KBM-7 (cell line): ENCODE measurements at regions not wholly inside any gene's neighbourhood (a gene's known extent, or its start where the extent isn't known, plus 50 kb on each side); places are given as distances from the start of the nearest gene placed in this dataset.

Experiments used
- DNase-seq: peaks from one replicate; pipeline ENCODE4 v3.0.0-alpha.2; 2015
- in situ Hi-C: fragments of 300-500 bp; cut with MboI; formaldehyde crosslinking; loops from 2 replicates; pipeline ENCODE4 v1.14.3; 2020; ENCODE audit warnings: low sequenced_read_pairs, low pct_unique_long_range_greater_than_20kb, mixed read lengths

- in situ Hi-C loops, result no loop called here
- peak; percentile 5 for DNase-seq
These were observed 393.4 kb upstream of the SEL1L start for GRCh38 chr14:81927070-81927469.

DNA sequence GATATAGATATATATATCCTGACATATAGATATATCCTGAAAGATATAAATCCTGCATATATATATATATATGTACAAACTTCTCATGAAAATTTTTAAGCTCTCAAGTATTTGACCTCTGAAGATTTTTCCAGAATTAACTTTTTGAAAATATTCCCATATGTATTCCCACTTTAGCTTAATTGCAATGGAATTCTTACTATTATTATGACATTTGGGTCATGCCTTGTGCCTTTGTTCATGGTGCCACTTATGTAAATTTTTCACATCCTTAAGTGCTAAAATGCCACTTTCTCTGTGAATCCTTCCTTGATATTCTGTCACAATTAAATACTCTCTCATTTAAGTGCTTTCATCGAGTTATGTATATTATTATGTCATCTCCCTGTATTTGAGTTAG is 398.2 kb upstream of the SEL1L start:
- no peak for DNase-seq
- in situ Hi-C loops, result no loop called here

GRCh38 chr14:81936348-81936747 is 402.7 kb upstream of the SEL1L start:
- no peak for DNase-seq
- in situ Hi-C loops, result no loop called here

DNA sequence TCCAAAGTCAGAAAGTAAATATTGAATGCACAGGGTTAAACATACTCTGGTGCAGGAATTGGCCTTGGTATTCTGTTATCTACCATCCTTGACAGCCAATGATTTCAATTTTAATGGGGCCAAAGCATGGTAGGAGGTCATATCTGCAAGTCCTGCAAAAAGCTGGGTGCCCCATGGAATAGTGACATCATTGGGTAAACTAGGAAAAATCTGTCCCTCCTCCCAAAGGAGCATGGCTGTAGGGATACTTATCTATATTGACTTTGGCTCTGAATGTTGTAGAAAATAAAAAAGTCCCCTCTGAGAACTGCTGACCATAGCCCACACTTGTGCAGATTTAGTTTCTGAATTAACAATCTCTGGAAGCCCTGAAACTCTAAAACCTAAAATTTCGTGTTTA is 403.2 kb upstream of the SEL1L start:
- in situ Hi-C loops, result no loop called here
- DNase-seq, result no peak

DNA sequence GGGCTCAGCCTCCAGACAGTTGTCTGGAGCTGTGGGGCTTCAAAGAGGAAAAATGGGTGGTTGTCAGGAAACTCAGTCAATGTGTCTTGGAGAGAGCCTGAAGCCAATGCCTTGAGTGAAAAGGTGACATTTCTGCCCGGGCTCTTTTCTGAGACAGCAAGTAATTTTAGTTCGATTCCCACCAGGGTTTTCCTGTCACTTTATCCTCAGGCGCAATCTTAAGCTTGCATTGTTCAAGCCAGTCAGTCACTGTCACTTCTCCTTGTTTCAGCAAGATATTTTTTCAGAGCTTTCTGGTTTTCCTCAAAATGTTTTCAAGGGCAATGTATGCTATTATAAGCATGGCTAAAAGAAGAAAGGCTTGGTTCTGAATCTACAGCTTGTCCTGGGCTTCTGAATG is 404.7 kb upstream of the SEL1L start:
- DNase-seq, result no peak
- in situ Hi-C loops, result no loop called here

GRCh38 chr14:81940651-81941050 is 407.0 kb upstream of the SEL1L start:
- DNase-seq, result no peak

DNA sequence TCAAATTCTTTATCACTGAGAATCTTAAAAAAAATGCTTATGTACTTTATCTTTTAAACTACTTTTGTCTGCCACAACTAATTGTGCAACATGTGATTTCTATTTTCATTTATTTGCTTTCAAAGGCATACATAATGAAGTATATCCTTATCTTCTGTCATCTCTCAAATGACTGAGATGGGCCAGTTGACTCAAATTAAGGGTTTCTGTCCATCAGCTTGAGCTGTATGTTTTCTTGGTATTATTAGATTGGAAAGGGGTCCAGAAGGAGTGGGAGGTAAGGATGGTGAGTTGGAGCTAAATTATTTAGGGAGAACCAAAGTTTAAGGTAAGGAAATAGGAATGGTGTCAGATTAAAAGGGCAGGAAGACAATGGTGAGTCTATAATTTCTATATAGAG is 408.4 kb upstream of the SEL1L start:
- in situ Hi-C loops, result no loop called here
- no peak for DNase-seq

More at GRCh38 chr14:81940651-81941050, 407.0 kb upstream of the SEL1L start:
- in situ Hi-C loops, result no loop called here

- DNase-seq, result no peak
- in situ Hi-C loops, result no loop called here
These were observed 412.7 kb upstream of the SEL1L start for GRCh38 chr14:81946375-81946774.

- in situ Hi-C loops, result no loop called here
- no peak for DNase-seq
These were observed 413.5 kb upstream of the SEL1L start for GRCh38 chr14:81946834-81947798.

- in situ Hi-C loops, result no loop called here
- DNase-seq, result no peak
These were observed 419.3 kb upstream of the SEL1L start for GRCh38 chr14:81952917-81953316.

GRCh38 chr14:81953419-81953818 is 419.8 kb upstream of the SEL1L start:
- in situ Hi-C loops, result no loop called here

DNA sequence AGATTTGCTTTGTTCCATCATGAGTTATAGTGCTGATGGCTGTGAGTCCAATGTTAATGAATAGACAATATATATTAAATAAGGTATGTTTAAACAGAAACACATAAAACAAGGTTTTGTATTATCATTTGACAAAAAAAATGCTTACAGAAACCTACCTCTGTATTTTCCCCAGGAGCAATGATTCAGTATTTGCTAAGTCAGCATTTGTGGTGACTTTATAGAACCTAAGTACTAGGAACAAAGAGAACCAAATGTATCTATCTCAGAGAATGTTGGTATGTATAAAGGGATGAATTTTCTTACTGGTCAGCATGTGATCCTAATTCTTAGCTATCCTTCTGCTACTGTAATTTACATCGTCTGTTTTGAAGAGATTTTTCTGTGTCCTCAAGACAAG is 421.5 kb upstream of the SEL1L start:
- no peak for DNase-seq
- in situ Hi-C loops, result no loop called here

More at GRCh38 chr14:81953419-81953818, 419.8 kb upstream of the SEL1L start:
- no peak for DNase-seq

DNA sequence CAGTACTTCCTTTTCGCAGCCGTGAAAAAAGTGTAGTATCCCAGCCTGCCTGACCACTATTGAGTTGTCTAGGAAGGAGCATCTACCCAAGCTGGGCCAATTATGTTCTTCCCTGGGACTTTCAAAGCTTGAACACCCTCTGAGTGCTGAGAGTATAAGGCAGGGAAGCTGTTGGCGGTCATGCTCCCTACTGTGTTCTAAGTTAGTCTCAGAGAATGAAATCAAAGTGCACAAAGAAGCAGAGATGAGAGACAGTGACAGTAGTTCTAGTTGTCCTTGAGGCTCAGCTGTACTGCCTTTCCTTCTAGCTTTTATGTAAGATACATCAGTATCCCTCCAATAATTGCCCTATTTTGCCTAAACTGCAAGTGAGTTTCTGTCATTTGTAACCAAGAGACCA is 427.1 kb upstream of the SEL1L start:
- in situ Hi-C loops, result no loop called here
- DNase-seq, result no peak

DNA sequence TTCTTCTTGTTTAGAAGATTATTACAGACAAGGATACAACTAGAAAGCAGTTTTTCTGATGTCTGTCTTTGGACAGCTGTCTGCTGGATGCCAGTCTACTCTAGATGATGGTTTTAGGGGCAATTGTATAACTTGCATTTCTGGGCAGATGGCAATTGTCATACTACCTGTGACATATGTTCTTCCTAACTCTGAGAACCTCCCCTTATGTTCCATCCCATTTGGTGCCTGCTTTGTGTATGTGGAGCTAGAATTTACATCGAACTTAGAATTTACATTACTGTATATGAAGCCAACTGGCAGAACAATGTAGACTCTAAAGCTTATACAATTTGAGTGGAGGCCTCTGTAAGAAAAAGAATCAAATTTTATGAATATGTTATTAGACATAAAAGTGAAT is 430.2 kb upstream of the SEL1L start:
- DNase-seq, result no peak
- in situ Hi-C loops, result no loop called here

GRCh38 chr14:81970307-81970706 is 436.7 kb upstream of the SEL1L start:
- DNase-seq, result no peak
- in situ Hi-C loops, result no loop called here

DNA sequence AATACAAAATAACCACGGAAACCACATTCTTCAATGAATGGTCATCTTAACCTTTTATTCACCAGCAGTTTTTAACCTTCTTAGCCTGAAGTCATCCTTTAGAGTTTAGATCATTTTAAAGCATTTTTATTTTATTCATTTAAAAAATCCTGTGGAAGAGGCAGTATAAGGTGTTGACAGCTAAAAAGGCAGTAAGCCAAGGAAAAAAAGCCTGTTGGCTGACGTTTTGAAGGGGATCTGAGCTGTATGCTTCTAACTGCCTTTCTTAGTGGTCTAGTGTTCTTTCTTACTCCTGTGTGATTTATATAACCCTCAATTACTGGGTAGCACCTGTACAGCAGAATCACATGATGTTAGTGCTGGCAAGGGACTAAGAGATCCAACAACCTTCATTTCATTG is 438.3 kb upstream of the SEL1L start:
- DNase-seq, result no peak
- in situ Hi-C loops, result no loop called here

GRCh38 chr14:81972601-81973000 is 438.9 kb upstream of the SEL1L start:
- in situ Hi-C loops, result no loop called here
- no peak for DNase-seq

- in situ Hi-C loops, result no loop called here
These were observed 440.9 kb upstream of the SEL1L start for GRCh38 chr14:81974543-81974942.

DNA sequence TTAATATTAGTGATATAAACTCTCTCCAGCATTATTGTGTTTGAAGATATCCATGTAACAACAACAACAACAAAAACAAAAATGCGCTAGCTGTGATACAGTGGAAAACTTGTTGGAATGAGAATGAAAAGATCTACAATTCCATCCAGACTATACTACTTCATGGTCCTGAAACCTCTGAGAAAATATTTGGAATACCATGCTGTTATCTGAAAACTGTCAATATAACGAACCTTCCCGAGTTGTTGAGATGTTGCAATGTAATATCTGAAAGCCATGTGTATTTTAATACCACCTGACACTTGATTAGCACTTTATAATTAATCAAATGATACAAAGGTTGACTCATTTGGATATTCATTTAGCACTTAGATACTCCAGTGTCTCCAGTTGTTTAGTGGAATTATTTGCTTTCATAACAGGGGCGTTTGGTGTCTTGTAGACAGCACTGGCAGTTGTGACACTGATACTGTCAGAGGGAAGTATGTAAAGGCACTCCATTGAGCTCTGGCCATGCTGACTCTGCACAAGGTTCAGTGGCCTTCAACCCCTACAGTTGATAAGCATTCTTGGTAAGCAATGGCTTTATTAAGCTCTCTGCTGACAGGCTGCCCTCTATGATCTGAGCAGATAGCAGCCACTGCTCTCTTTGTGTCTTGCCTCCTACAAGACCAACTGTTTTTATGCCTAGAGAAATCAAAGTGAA is 447.1 kb upstream of the SEL1L start:
- DNase-seq, result no peak
- in situ Hi-C loops, result no loop called here

More at GRCh38 chr14:81974543-81974942, 440.9 kb upstream of the SEL1L start:
- no peak for DNase-seq

- DNase-seq, result no peak
- in situ Hi-C loops, result no loop called here
These were observed 447.6 kb upstream of the SEL1L start for GRCh38 chr14:81981307-81981675.
